EL (cell line): ENCODE measurements at regions not wholly inside any gene's neighbourhood (a gene's known extent, or its start where the extent isn't known, plus 50 kb on each side); places are given as distances from the start of the nearest gene placed in this dataset.

ENCODE experiments used
- DNase-seq: peaks from one replicate; pipeline ENCODE4 v3.0.0-alpha.2; 2016

DNA sequence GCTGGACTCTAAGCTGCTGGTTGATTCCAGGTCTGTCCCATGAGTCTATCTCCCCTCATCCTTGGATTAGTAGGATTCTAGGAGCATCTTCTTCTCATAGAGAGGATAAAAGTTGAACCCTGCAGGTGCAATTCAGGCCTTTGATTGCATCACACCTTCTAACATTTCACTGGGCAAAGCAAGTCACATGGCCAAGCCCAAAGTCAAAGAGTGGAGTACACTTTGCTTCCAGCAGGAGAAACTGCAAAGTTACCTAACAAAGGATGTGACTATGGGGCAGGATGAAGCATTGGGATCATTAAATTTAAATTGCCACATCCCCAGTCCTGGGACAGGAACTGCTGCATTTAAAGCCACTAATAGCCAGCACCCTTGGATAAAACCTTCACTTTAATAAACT is 51.0 kb upstream of the EGFLAM start:
- no peak for DNase-seq

DNA sequence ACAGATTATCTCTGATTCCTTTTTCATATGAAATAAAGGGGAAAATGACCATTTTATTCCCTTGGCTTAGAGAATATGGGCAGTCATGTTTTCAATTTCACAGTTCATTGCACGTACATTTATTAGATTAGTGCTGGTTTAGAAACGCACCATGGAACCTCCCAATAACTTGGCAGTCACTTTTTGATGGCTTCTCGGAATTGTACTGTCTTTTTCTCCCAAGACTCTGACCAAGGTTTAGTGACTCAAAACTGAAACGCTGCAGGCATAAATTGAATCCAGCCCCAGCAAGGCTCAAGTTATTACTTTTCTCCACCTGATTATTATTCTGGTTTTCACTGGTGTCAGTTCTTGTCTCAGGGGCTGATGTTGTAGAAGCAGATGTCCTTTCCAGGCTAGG is 55.6 kb upstream of the EGFLAM start:
- DNase-seq: no peak

- no peak for DNase-seq
These were observed 57.3 kb upstream of the EGFLAM start for GRCh38 chr5:38200872-38201557.

- no peak for DNase-seq
These were observed 61.2 kb upstream of the EGFLAM start for GRCh38 chr5:38197118-38197517.

- DNase-seq: peak; percentile 63
These were observed 65.3 kb upstream of the EGFLAM start for GRCh38 chr5:38193015-38193581.

DNA sequence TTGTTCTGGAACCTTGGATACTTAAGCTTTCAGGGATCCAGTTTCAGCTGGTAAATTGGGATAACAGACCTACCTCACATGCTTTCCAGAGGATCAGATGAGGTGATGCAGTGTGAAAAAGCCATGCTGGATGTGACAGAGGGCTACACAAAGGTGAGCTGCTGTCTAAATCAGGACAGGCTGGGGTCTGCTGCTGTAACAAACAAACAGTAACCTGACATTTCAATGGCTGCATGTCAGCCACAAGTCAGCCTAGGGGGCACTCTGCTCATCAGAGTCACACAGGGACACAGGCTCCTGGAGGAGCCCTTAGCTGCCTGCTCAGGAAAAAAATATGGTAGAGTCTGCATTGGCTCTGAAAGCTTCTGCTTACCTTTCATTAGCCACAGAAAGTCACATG is 66.7 kb upstream of the EGFLAM start:
- DNase-seq: no peak

DNA sequence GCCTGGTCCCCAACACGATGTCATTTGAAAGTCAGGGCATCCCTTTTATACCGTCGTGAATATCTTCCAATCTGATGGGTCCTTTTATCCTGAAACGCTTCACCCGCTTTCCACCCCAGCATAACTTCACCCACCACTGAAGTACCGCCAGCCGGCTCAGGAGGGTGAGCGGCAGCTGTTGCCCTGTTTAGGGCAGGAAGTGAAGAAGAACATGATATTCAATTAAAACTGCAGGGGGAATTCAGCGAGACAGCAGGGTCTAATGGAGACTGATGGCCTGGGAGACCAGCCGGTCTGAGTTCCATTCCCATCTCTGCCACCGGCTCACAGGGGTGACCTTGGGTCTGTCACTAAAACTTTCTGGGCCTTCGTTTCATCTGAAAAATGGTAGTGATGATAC is 68.2 kb upstream of the EGFLAM start:
- DNase-seq: no peak

- DNase-seq: no peak
These were observed 69.3 kb upstream of the EGFLAM start for GRCh38 chr5:38189081-38189504.

- DNase-seq: no peak
These were observed 69.8 kb upstream of the EGFLAM start for GRCh38 chr5:38188591-38188990.

DNA sequence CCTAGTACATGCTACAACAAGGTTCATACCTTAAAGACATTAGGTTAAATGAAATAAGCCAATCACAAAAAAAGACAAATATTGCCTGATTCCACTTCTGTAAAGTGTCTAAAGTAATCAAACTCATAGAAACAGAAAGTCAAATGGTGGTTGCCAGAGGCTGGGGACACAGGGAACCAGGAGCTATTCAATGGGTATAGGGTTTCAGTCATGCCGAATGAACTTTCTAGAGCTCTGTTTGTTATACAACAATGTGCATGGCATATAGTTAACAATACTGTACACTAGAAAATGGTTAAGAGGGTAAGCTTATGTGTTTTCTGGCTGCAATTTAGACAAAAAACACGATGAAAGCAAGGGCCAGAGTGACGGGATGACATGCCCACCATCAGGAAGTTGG is 70.8 kb upstream of the EGFLAM start:
- no peak for DNase-seq

DNA sequence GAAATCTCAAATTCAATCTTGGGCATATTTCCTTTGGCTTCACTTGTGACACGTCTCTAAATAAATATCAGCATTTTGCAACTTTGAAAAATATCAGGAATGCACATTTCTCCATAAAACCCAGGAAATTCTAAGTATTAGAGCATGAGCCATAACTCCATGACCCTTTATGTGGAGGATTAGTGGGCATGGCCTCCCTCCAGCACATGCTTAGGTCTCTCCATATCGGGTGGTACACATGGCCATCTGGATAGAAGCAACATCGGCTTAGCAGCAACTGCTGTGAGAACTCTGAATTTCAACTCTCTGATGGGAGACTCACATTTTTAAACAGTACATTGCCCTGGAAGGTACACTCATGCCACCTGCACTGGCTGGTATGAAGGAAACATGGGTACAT is 73.7 kb upstream of the EGFLAM start:
- no peak for DNase-seq

- no peak for DNase-seq
These were observed 75.4 kb upstream of the EGFLAM start for GRCh38 chr5:38182991-38183390.

GRCh38 chr5:38168029-38168428 is 90.3 kb upstream of the EGFLAM start:
- no peak for DNase-seq

DNA sequence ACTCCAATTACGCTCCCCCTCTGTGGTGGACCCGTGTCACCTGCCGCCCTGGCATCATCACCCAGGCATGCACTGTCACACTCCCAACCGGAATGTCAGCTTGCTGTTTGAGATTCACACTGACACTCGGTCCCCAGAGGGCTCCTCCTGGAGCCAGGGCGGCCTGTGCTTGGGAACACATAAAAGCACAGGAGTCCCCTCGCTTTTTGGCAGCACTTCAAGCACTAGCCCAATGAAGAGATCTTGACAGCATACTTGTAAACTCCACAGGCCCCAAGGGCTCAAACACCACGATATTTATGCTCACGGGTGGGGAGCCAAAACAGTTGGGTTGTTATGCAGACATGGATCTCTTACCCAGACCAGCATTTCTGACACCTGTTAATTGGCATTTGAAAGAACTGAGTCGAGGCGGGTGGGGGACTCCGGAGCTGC is 90.8 kb upstream of the EGFLAM start:
- DNase-seq: no peak

DNA sequence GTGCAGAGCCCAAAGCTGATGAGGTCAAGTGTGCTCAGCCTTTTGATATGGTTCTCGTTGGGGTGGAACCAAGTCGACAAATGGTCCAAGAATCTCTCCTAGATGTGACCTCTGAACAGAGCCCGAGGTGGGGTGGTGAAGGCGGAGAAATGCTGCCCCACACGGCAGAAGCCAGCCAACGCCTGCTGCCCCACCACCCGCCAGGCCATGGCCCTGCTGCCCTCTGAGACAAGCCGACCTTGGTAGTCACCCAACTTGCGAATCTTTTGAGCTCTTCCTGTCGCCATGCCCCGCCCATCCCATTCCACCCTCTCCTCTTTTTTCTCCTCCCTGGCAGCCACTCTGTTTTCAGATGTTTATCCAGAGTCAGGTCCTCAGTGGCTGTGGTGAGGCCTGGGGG is 91.5 kb upstream of the EGFLAM start:
- DNase-seq: no peak

DNA sequence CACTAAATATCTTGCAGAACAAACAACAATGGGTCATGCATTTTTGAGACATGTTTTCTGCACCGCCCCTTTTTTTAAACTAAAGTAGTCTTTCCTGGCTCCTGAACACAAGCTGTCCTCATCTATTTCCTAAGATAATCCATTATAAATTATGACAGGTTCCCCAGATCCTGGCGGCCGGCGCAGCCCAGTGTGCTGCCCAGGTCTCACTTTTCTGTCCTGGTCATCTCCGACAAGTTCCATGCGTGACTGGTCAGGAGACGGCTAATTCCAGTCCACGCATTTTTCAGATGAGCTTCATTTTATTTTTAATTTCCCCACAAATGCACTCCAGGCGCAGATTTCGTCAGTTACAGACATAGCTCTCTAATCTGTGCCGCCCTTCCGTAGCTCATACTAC is 92.9 kb upstream of the EGFLAM start:
- no peak for DNase-seq

- no peak for DNase-seq
These were observed 93.5 kb upstream of the EGFLAM start for GRCh38 chr5:38164776-38165399.

DNA sequence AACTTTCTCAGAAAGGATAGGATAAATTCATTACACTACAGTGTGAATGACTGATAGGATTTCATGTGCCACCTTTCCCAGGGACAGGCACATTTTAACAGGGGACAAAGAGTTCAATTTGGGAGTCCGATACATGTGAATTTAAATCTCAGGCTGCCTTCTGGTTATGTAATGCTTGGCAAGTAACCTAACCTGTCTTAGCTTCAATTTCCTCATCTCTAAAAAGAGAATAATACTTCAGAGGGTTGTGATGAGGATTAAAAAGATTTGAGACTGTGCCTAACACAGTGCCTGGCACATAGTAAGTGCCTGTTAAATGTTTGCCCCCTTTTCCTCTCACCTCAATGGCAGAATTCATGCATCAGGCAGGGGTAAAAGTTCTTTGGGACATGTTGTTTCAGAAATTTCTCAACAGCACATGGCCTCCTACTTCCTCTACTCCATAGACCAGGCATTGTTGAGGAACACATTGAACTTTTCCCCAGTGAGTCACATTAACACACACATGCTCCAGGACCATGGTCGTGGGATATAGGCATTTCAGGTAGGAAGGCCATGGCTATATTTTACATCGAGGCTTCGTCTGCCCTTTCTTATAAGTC is 94.6 kb upstream of the EGFLAM start:
- no peak for DNase-seq

- peak; percentile 40 for DNase-seq
These were observed 95.7 kb upstream of the EGFLAM start for GRCh38 chr5:38162625-38163024.

- no peak for DNase-seq
These were observed 101.3 kb upstream of the EGFLAM start for GRCh38 chr5:38157024-38157423.

- DNase-seq: no peak
These were observed 103.6 kb upstream of the EGFLAM start for GRCh38 chr5:38154615-38155204.

DNA sequence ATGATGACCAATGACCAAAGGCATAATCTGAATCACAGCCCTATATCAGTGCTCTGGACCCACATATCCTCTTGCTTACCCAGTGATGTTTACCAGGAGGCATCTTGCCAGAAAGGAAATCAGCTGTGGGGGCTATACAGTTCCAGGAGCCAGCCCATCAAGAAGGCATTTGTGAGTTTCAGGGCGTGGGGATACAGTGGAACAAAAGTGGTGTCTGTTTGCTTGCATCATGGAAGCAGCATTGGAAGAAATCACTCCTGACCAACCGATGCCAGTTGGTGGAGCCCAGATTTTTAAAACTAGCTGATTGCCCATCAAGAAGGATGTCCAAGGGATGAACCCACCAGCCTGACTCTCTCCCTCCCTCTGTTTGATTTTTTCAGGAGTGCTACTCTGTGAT is 106.5 kb upstream of the EGFLAM start:
- DNase-seq: no peak

DNA sequence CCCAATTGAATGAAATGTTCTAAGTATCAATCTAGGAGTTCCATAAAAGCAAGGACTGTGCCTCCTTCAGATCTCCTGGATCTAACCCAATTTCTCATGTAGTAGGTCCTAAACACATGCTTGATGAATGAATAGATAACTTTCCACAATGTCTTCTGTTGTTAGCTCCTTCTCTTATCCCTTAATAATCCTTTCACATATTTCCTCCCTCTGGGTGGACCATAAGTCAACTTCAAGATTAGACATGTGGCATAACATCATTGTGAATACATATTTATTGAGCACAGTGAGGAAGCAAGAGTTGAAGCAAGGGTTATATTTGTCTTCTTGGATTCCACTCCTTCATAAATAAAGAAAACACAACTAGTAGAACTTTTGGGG is 108.6 kb upstream of the EGFLAM start:
- no peak for DNase-seq
